Kidney (tissue), 13 donors: ENCODE measurements at regions not wholly inside any gene's neighbourhood (a gene's known extent, or its start where the extent isn't known, plus 50 kb on each side); places are given as distances from the start of the nearest gene placed in this dataset.
A peak's percentile ranks its signal among the peaks of the same experiment; 100 is the strongest.

Source experiments
- DNase-seq, 5 donors: peaks; one replicate each; pipeline ENCODE4 v3.0.0-alpha.2; 2013 to 2020
- FAIRE-seq: peaks from 2 replicates; lab custom pipeline; 2012; peaks lifted over from hg19 to GRCh38; lab: Jason Lieb, UNC
- H3K27ac ChIP-seq, 2 donors: one replicate each; pipeline ENCODE4 v1.7.0; 2013; ENCODE audit warnings: low read depth in 2 of 2, low read length in 2 of 2, inconsistent platforms in 1 of 2
- H3K27me3 ChIP-seq: one replicate; pipeline ENCODE4 v1.7.1; 2013; ENCODE audit warnings: low read length, inconsistent platforms; ENCODE audit not compliant: control insufficient read depth, insufficient read depth
- H3K36me3 ChIP-seq, 3 donors: one replicate each; pipeline versions ENCODE4 v1.7.0 to v1.7.1; 2013; ENCODE audit warnings: low read length in 3 of 3, control low read depth in 1 of 3, inconsistent platforms in 1 of 3; ENCODE audit not compliant: insufficient read depth in 3 of 3, control insufficient read depth in 2 of 3
- H3K4me1 ChIP-seq, 3 donors: one replicate each; pipeline versions ENCODE4 v1.7.0 to v1.7.1; 2013; ENCODE audit warnings: low read length in 3 of 3, inconsistent platforms in 1 of 3, low read depth in 1 of 3; ENCODE audit not compliant: control insufficient read depth in 2 of 3, insufficient read depth in 2 of 3
- H3K4me3 ChIP-seq, 3 donors: one replicate each; pipeline versions ENCODE4 v1.7.0 to v1.8.1; 2013; ENCODE audit warnings: low read length in 3 of 3, control low read depth in 1 of 3, inconsistent platforms in 1 of 3
- H3K9ac ChIP-seq, 3 donors: one replicate each; pipeline versions ENCODE4 v1.7.0 to v1.7.1; 2013; ENCODE audit warnings: low read length in 3 of 3, control low read depth in 1 of 3, inconsistent platforms in 1 of 3
- H3K9me3 ChIP-seq, 3 donors: one replicate each; pipeline versions ENCODE4 v1.7.0 to v1.7.1; 2013; ENCODE audit warnings: low read length in 3 of 3, control low read depth in 1 of 3, inconsistent platforms in 1 of 3; ENCODE audit not compliant: control insufficient read depth in 2 of 3, insufficient read depth in 1 of 3
- intact Hi-C: fragments of 100-400 bp; cut with DNase I; formaldehyde crosslinking; loops from one replicate; pipeline ENCODE4 v1.11.1; 2022
- TF ChIP-seq, protein P1 (sequence below): IDR thresholded peaks from 3 replicates; pipeline ENCODE4 v1.5.1; 2012; ENCODE audit warnings: mild to moderate bottlenecking, moderate library complexity, borderline replicate concordance; ENCODE audit not compliant: insufficient read depth; ENCODE audit errors: extremely low read depth
- donor health status: control.
- donor health status: control.
- donor health status: control.
- donor health status: control.
- donor health status: control.
- donor health status: DM: yes; HTN: yes; CAD: no.
- donor health status: Normal renal cell carcinoma (clear cell type).

DNA sequence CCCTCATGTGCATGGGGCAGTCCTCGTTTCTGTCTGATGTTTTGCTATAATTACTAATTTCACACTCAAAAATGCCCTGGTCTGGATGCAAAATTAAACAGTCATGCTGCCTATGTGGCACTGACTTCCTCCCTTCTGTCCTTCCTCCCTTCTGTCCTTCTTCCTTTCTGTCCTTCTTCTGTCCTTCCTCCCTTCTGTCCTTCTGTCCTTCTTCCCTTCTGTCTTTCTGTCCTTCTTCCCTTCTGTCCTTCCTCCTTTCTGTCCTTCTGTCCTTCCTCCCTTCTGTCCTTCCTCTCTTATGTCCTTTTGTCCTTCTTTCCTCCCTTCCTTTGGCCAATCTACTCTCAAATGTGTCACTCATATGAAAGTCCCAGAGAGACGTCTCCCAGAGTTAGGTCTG lies 93.8 kb downstream of the IRF8 start:
- no peak for FAIRE-seq
- TF ChIP-seq, protein P1, sequence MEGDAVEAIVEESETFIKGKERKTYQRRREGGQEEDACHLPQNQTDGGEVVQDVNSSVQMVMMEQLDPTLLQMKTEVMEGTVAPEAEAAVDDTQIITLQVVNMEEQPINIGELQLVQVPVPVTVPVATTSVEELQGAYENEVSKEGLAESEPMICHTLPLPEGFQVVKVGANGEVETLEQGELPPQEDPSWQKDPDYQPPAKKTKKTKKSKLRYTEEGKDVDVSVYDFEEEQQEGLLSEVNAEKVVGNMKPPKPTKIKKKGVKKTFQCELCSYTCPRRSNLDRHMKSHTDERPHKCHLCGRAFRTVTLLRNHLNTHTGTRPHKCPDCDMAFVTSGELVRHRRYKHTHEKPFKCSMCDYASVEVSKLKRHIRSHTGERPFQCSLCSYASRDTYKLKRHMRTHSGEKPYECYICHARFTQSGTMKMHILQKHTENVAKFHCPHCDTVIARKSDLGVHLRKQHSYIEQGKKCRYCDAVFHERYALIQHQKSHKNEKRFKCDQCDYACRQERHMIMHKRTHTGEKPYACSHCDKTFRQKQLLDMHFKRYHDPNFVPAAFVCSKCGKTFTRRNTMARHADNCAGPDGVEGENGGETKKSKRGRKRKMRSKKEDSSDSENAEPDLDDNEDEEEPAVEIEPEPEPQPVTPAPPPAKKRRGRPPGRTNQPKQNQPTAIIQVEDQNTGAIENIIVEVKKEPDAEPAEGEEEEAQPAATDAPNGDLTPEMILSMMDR: no peak
- no peaks in the 10 kb centered on the region for H3K9me3 ChIP-seq
- H3K27me3 ChIP-seq: no peaks in the 10 kb centered on the region
- H3K9ac ChIP-seq: no peak overlapping the region
- no peaks in the 10 kb centered on the region for H3K36me3 ChIP-seq
- H3K4me1 ChIP-seq: peaks cover 0 to 6% (median 4%) of the 10 kb centered on the region in 3 donors
- H3K4me3 ChIP-seq: no peak overlapping the region
- no peak overlapping the region for H3K27ac ChIP-seq
- intact Hi-C loops: no loop called here
- DNase-seq: no peak

DNA sequence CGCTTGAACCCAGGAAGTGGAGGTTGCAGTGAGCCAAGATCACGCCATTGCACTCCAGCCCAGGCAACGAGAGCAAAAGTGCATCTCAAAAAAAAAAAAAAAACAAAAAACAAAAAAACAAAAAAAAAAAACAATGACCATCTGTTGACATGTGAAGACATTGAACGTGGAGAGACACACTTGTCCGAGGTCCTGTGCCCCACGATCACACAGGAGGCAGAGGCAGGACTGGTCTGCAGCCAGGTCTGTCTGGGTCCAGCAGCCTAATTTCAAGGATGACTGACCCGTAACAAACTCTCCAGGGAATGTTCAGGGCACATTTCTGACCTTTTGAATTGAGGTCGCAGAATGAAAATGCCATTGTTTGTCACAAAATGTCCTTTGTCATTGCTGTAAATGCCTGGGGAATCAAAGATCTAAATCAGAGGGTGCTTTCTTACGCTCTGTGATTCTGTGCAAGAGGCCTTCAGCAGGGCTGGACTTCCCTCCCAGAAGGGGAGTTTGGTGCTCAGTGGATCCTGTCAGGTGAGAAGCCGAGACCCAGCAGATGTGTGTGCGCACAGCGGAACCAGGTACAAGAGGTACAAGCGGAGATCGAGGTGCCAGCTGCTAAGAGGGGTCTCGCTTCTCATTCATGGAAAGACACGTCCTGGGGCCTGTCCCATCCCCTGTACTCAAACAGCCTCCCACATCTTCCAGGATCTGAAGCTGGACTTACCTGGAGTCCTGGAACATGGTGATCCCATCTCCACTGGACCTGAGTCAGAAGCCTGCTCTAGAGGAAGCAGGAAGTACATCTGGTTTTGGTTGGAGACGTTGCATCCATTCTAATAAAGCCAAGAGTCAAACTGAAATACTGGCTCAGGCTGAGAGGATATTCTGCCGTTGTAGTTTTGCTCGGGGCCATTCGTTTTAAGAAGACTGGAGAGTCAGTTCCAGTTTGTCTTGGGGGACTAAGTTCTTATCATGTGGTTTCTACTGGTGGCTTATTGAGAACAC lies 95.8 kb downstream of the IRF8 start:
- DNase-seq (peak in 3 of 5 donors; percentile 35 to 59 (median 47)), FAIRE-seq (no peak)
- Histone ChIP-seq H3K36me3 (no peaks in the 10 kb centered on the region), H3K9ac (no peak overlapping the region), H3K27ac (no peak overlapping the region), H3K27me3 (no peaks in the 10 kb centered on the region), H3K9me3 (no peaks in the 10 kb centered on the region), H3K4me3 (no peak overlapping the region), H3K4me1 (peaks cover 0 to 6% (median 4%) of the 10 kb centered on the region in 3 donors)
- TF ChIP-seq, protein P1: no peak
- intact Hi-C loops: no loop called here

DNA sequence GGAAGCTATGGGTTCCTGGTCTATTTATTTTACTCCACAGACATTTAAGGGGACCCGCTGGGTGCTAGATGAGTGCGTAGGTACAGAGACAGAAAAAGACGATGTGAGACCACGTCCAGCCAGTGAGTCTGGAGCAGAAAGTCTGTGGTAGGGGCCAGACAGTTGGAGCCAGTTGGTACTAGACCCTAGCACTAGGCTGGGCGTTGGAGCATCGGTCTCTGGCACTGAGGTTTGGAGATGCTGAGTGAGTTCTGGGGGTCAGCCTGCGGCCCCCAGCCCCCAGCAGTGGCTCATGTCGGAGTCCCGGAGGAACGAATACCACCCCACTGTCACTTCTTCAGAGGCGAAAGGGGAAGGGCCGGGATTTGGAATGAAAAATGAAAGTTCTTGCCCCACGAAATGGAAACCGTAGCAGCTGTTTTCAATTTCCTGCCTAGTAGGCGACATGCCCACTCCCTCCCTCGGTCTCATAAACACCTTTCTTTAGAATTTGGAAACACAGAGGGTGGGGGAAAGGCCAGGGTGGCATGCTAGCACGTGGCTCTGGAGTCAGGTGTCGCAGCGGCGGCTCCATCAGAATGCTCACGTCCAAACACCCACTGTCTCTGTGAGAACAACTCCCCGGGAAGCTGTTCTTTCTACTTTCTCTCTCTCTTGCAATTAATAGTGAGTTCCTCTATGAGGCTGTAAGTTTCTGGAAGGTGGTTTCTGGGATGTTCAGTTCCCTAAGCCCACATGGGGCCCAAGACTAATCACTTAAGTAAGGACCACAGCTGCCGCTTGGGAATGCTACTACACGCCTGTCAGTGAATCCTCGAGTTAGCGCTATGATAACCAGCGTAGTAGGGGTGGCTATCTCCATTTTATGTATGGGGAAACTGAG lies 96.8 kb downstream of the IRF8 start:
- TF ChIP-seq, protein P1: no peak
- no peak overlapping the region for H3K4me3 ChIP-seq
- H3K36me3 ChIP-seq: no peaks in the 10 kb centered on the region
- DNase-seq: peak in 3 of 5 donors; percentile 42 to 44 (median 43)
- peaks cover 0 to 6% (median 4%) of the 10 kb centered on the region in 3 donors for H3K4me1 ChIP-seq
- no peak for FAIRE-seq
- H3K27ac ChIP-seq: no peak overlapping the region
- no peak overlapping the region for H3K9ac ChIP-seq
- no peaks in the 10 kb centered on the region for H3K27me3 ChIP-seq
- H3K9me3 ChIP-seq: no peaks in the 10 kb centered on the region
- intact Hi-C loops: no loop called here
